ENCODE measurements at regions not wholly inside any gene's neighbourhood (a gene's known extent, or its start where the extent isn't known, plus 50 kb on each side); places are given as distances from the start of the nearest gene placed in this dataset.

DNA sequence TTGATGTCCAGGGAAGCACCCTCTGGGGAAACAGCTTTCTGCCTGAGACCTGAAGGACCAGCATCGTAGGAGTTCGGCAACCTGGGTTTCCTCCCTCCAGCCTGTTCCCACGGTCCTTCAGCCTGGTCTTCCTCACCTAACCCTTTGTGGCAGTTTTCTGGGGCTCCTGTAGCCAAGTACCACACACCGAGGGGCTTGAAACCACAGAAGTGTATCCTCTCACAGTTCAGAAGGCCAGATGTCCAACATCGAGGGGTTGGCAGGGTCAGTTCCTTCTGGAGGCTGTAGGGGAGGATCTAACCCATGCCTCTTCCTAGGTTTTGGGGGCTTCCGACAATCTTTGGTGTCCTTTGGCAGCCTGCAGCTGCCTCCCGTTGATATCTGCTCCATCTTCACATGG is 381.0 kb upstream of the TNRC6C start:
- TF ChIP-seq, protein P1, sequence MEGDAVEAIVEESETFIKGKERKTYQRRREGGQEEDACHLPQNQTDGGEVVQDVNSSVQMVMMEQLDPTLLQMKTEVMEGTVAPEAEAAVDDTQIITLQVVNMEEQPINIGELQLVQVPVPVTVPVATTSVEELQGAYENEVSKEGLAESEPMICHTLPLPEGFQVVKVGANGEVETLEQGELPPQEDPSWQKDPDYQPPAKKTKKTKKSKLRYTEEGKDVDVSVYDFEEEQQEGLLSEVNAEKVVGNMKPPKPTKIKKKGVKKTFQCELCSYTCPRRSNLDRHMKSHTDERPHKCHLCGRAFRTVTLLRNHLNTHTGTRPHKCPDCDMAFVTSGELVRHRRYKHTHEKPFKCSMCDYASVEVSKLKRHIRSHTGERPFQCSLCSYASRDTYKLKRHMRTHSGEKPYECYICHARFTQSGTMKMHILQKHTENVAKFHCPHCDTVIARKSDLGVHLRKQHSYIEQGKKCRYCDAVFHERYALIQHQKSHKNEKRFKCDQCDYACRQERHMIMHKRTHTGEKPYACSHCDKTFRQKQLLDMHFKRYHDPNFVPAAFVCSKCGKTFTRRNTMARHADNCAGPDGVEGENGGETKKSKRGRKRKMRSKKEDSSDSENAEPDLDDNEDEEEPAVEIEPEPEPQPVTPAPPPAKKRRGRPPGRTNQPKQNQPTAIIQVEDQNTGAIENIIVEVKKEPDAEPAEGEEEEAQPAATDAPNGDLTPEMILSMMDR (IDR thresholded peaks at IDR 0.05): no peak
- TF ChIP-seq POLR2A (IDR thresholded peaks at IDR 0.05): no peak
- no peak for TF ChIP-seq POLR2AphosphoS5 (IDR thresholded peaks at IDR 0.05)

Measured in breast epithelium (tissue), 3 donors.